ENCODE measurements at regions not wholly inside any gene's neighbourhood (a gene's known extent, or its start where the extent isn't known, plus 50 kb on each side); places are given as distances from the start of the nearest gene placed in this dataset.

DNA sequence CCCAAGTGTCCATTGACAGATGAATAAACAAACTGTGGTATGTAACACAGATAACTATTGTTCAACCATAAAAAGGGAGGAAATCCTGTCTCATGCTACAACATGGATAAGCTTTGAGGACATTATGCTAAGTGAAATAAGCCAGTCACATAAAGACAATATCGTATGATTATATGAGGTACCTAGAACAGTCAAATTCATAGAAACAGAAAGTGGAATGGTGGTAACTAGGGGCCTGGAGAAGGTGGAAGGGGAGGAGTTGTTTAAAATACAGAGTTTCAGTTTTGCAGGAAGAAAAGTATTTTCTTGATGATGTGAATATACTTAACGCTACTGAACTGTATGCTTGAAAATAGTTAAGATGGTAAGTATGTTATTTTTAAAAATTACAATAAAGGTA is 304.6 kb upstream of the CXCR4 start (continued):
- TF ChIP-seq, protein P1, sequence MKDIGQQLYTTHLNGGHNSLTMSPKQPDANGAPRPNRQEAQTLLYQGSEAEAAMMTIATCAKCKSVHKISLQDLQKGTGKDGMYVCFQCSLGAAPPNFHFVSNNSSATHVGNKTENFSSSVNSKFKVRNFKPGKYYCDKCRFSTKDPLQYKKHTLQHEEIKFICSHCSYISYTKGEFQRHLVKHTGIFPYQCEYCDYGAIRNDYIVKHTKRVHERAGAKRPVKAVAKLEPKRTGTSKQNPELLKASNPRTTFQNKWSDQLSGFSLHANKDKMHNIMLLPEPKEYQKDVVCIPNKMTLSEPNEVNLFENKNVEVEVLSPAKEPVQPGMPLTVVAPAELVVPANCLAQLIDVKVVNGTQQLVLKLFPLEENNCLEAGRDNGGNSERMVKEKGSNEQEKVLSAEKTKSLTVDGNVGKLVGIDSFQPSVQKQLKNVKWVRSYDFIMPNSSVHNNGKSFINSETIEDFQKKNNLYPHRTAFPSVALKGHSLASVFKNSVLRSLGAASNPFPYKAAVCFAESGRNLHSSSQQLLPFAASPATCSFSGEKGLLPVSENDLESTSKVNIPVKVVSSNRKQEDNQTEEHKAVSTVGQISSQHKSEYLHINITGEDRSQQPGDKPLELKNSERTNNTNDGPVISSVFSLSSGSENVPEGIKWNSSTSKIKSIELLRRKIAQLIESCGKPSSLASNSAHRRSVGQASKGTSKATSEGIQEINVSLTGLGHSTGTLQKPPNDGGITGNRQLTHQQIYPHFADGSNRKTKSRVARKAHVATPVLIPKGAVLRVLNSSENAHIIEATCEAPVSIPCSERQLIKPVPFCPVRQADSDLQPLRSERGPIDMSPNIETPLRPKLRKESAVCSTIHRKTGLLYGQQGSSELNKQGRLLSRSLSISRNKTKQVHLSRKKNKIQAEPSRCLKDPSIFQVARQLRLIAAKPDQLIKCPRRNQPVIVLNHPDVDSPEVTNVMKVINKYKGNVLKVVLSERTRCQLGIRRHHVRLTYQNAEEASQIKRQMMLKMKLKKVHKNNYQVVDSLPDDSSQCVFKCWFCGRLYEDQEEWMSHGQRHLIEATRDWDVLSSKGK (CRISPR knock-in tag; IDR thresholded peaks at IDR 0.05), result no peak
- TF ChIP-seq ZNF165 (CRISPR knock-in tag; IDR thresholded peaks at IDR 0.05; ENCODE audit: borderline replicate concordance), result no peak
- TF ChIP-seq PTTG1 (tag; IDR thresholded peaks at IDR 0.05; ENCODE audit: low read depth), result no peak
- no peak for TF ChIP-seq EHMT2 (IDR thresholded peaks at IDR 0.05)
- no peak for TF ChIP-seq ZNF184 (CRISPR knock-in tag; IDR thresholded peaks at IDR 0.05)
- no peak for TF ChIP-seq ZNF311 (CRISPR knock-in tag; IDR thresholded peaks at IDR 0.05)
- no peak for TF ChIP-seq HDAC1 (IDR thresholded peaks at IDR 0.05)

DNA sequence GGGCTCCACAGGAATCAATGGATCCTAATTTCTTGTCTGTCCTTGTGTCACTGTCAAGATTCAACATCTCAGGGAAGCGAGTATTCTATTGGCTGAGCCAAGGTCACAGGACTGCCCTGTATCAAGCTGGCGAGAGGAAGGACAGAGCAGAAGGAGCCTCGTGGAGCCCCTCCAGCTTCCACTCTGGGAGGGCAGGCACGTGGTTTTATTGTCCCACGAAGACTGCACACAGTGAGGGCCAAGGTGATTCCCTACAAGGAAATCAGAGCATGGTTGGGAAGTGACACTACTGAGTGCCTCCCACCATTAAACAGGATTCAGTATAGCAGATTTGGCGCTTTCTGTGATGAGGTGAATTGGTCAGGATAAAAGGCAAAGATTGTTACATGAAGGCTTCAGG is 302.4 kb upstream of the CXCR4 start:
- DNase-seq (ENCODE audit: extremely low read depth in 1 of 4, low spot score in 3 of 4), result no peak
- ChIA-PET CTCF (ENCODE audit: low intra/inter-chr PET ratio) (no interaction called here), POLR2A (no interaction called here)
- H3K27me3 ChIP-seq (ENCODE audit: control insufficient read depth in 2 of 2, insufficient read depth in 2 of 2, low read length in 2 of 2), result peaks cover 0 to 8% of the 10 kb centered on the region in 2 experiments; a peak in 2 of 5 replicates
- no peak for FAIRE-seq
- H3K9me1 ChIP-seq (ENCODE audit: control insufficient read depth, insufficient read depth, low read length), result no peaks in the 10 kb centered on the region
- intact Hi-C loops (cut with micrococcal nuclease) (no loop called here), in situ Hi-C loops (cut with MboI) (loop anchor here (25.0 kb wide), 1 partner anchor 1417 kb away; no protein-coding TSS in a partner anchor)
- H3K27ac ChIP-seq (ENCODE audit: extremely low read depth, low read depth, low read length), result no peak overlapping the region
- no TSS peak for BruUV-seq (replicated peaks)
- ATAC-seq, result no peak
- no peak overlapping the region for H3K4me3 ChIP-seq
- no peak for TF ChIP-seq SPI1 (IDR thresholded peaks at IDR 0.05; ENCODE audit: borderline replicate concordance, low read depth, low read length)
- no peak for TF ChIP-seq SRSF3 (IDR thresholded peaks at IDR 0.05; ENCODE audit: insufficient read depth, low read length)
- TF ChIP-seq, protein P2, sequence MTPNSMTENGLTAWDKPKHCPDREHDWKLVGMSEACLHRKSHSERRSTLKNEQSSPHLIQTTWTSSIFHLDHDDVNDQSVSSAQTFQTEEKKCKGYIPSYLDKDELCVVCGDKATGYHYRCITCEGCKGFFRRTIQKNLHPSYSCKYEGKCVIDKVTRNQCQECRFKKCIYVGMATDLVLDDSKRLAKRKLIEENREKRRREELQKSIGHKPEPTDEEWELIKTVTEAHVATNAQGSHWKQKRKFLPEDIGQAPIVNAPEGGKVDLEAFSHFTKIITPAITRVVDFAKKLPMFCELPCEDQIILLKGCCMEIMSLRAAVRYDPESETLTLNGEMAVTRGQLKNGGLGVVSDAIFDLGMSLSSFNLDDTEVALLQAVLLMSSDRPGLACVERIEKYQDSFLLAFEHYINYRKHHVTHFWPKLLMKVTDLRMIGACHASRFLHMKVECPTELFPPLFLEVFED (CRISPR knock-in tag; conservative IDR thresholded peaks at IDR 0.05), result no peak
- no peak for TF ChIP-seq JUN (IDR thresholded peaks at IDR 0.05; ENCODE audit: borderline replicate concordance, low read depth, low read length)
- no peak for TF ChIP-seq JUN (CRISPR knock-in tag; IDR thresholded peaks at IDR 0.05; ENCODE audit: borderline replicate concordance)
- no peak for TF ChIP-seq C11orf30 (IDR thresholded peaks at IDR 0.05; ENCODE audit: low read depth)
- no peak for TF ChIP-seq CREBBP (IDR thresholded peaks at IDR 0.05; ENCODE audit: low read depth, low read length)
- no peaks in the 10 kb centered on the region for H3K9me3 ChIP-seq (replicated peaks; ENCODE audit: control insufficient read depth, insufficient read depth, low read depth, low read length)
- 0 out of 2 replicates have a peak, but pooled peaks cover 3% of the 10 kb centered on the region for H4K20me1 ChIP-seq (replicated peaks; ENCODE audit: control insufficient read depth, insufficient read depth, low read length)
- 1% methylated on average over 6 of the region's 6 CpGs for WGBS (ENCODE audit: insufficient coverage, low coverage, missing lambda C conversion rate)
- H3K4me2 ChIP-seq (ENCODE audit: insufficient read depth, low read length), result no peak overlapping the region
- no peaks in the 10 kb centered on the region for H3K36me3 ChIP-seq (ENCODE audit: control insufficient read depth, insufficient read depth, low read length)
- H3K4me1 ChIP-seq (replicated peaks in 1 of 2; ENCODE audit: control insufficient read depth in 2 of 2, insufficient read depth in 2 of 2, low read length in 2 of 2), result peaks cover 0 to 5% of the 10 kb centered on the region in 2 experiments; a peak in 2 of 5 replicates
- H2AFZ ChIP-seq (ENCODE audit: low read depth, low read length), result no peak overlapping the region
- H3K79me2 ChIP-seq (ENCODE audit: control insufficient read depth, insufficient read depth, low read length), result no peaks in the 10 kb centered on the region
- H3K9ac ChIP-seq (ENCODE audit: insufficient read depth in 1 of 2, low read depth in 2 of 2, low read length in 2 of 2), result no peak overlapping the region
